GM18909 (cell line): ENCODE measurements at regions not wholly inside any gene's neighbourhood (a gene's known extent, or its start where the extent isn't known, plus 50 kb on each side); places are given as distances from the start of the nearest gene placed in this dataset.

Source experiments
- ATAC-seq: cut with Tn5 transposase; IDR thresholded peaks from one replicate; pipeline ENCODE4 v1.9.1; 2021; ENCODE audit warnings: mild to moderate bottlenecking; ENCODE audit not compliant: unreplicated experiment, poor library complexity

- no peak for ATAC-seq
Measured at GRCh38 chr10:130543794-130544193, 407.6 kb downstream of the GLRX3 start.

GRCh38 chr10:130545122-130545521, 408.9 kb downstream of the GLRX3 start:
- no peak for ATAC-seq

- ATAC-seq: no peak
Measured at GRCh38 chr10:130545697-130546096, 409.5 kb downstream of the GLRX3 start.

GRCh38 chr10:130546841-130547240, 410.6 kb downstream of the GLRX3 start:
- ATAC-seq: no peak

- no peak for ATAC-seq
Measured at GRCh38 chr10:130547368-130547767, 411.2 kb downstream of the GLRX3 start.

GRCh38 chr10:130550952-130551674, 414.9 kb downstream of the GLRX3 start:
- ATAC-seq: no peak

GRCh38 chr10:130551676-130552075, 415.5 kb downstream of the GLRX3 start:
- ATAC-seq: no peak

GRCh38 chr10:130553826-130554225, 417.6 kb downstream of the GLRX3 start:
- ATAC-seq: no peak

- no peak for ATAC-seq
Measured at GRCh38 chr10:130554701-130555410, 418.7 kb downstream of the GLRX3 start.

- no peak for ATAC-seq
Measured at GRCh38 chr10:130555411-130555750, 419.2 kb downstream of the GLRX3 start.

- ATAC-seq: no peak
Measured at GRCh38 chr10:130557181-130557845, 421.1 kb downstream of the GLRX3 start.

GRCh38 chr10:130558746-130559546, 422.8 kb downstream of the GLRX3 start:
- ATAC-seq: no peak

- ATAC-seq: no peak
Measured at GRCh38 chr10:130559547-130559880, 423.3 kb downstream of the GLRX3 start.

GRCh38 chr10:130560116-130560515, 423.9 kb downstream of the GLRX3 start:
- no peak for ATAC-seq

- ATAC-seq: no peak
Measured at GRCh38 chr10:130560573-130560972, 424.4 kb downstream of the GLRX3 start.

- ATAC-seq: no peak
Measured at GRCh38 chr10:130561681-130562080, 425.5 kb downstream of the GLRX3 start.

GRCh38 chr10:130567011-130567410, 430.8 kb downstream of the GLRX3 start:
- ATAC-seq: no peak

GRCh38 chr10:130567436-130567835, 431.2 kb downstream of the GLRX3 start:
- ATAC-seq: no peak

- no peak for ATAC-seq
Measured at GRCh38 chr10:130568246-130568645, 432.1 kb downstream of the GLRX3 start.

GRCh38 chr10:130570074-130570473, 433.9 kb downstream of the GLRX3 start:
- ATAC-seq: no peak

- no peak for ATAC-seq
Measured at GRCh38 chr10:130571674-130572073, 435.5 kb downstream of the GLRX3 start.
